ENCODE measurements at regions not wholly inside any gene's neighbourhood (a gene's known extent, or its start where the extent isn't known, plus 50 kb on each side); places are given as distances from the start of the nearest gene placed in this dataset.

GRCh38 chr15:93640411-93640962 is 551.5 kb upstream of the RGMA start:
- no peaks in the 10 kb centered on the region for H3K27me3 Mint-ChIP-seq (ENCODE audit: unreplicated experiment)
- intact Hi-C loops (cut with micrococcal nuclease; ENCODE audit: unreplicated experiment): no loop called here

GRCh38 chr15:93631958-93632618 is 543.1 kb upstream of the RGMA start:
- no peak for DNase-seq
- no peak overlapping the region for H3K4me3 Mint-ChIP-seq (ENCODE audit: low read depth, unreplicated experiment)
- no peak overlapping the region for H3K27ac Mint-ChIP-seq (ENCODE audit: unreplicated experiment)
- CTCF ChIA-PET: interaction anchor here (0.9 kb wide), 1 partner anchor 544 kb away, joined by 3 read pairs; no protein-coding TSS in a partner anchor
- H3K36me3 Mint-ChIP-seq (ENCODE audit: insufficient read depth, unreplicated experiment): no peaks in the 10 kb centered on the region
- intact Hi-C loops (cut with micrococcal nuclease; ENCODE audit: unreplicated experiment): no loop called here
- H3K9me3 Mint-ChIP-seq (ENCODE audit: low read depth, unreplicated experiment): peaks cover 18% of the 10 kb centered on the region
- H3K27me3 Mint-ChIP-seq (ENCODE audit: unreplicated experiment): no peaks in the 10 kb centered on the region
- no TSS peak for BruUV-seq (replicated peaks)
- TF ChIP-seq CTCF (IDR thresholded peaks at IDR 0.05; ENCODE audit: unreplicated experiment): no peak
- no peaks in the 10 kb centered on the region for H3K4me1 Mint-ChIP-seq (ENCODE audit: low read depth, unreplicated experiment)

More at GRCh38 chr15:93640411-93640962, 551.5 kb upstream of the RGMA start:
- CTCF ChIA-PET: no interaction called here
- peaks cover 20% of the 10 kb centered on the region for H3K9me3 Mint-ChIP-seq (ENCODE audit: low read depth, unreplicated experiment)
- no peak overlapping the region for H3K4me3 Mint-ChIP-seq (ENCODE audit: low read depth, unreplicated experiment)
- no peaks in the 10 kb centered on the region for H3K4me1 Mint-ChIP-seq (ENCODE audit: low read depth, unreplicated experiment)
- no peak overlapping the region for H3K27ac Mint-ChIP-seq (ENCODE audit: unreplicated experiment)
- no peak for DNase-seq
- no TSS peak for BruUV-seq (replicated peaks)
- no peak for TF ChIP-seq CTCF (IDR thresholded peaks at IDR 0.05; ENCODE audit: unreplicated experiment)
- H3K36me3 Mint-ChIP-seq (ENCODE audit: insufficient read depth, unreplicated experiment): no peaks in the 10 kb centered on the region

GRCh38 chr15:93619597-93619996 is 530.6 kb upstream of the RGMA start:
- Mint-ChIP-seq H3K27ac (ENCODE audit: unreplicated experiment) (no peak overlapping the region), H3K4me1 (ENCODE audit: low read depth, unreplicated experiment) (no peaks in the 10 kb centered on the region), H3K4me3 (ENCODE audit: low read depth, unreplicated experiment) (no peak overlapping the region), H3K9me3 (ENCODE audit: low read depth, unreplicated experiment) (peaks cover 4% of the 10 kb centered on the region), H3K36me3 (ENCODE audit: insufficient read depth, unreplicated experiment) (no peaks in the 10 kb centered on the region), H3K27me3 (ENCODE audit: unreplicated experiment) (no peaks in the 10 kb centered on the region)
- BruUV-seq (replicated peaks): no TSS peak
- TF ChIP-seq CTCF (IDR thresholded peaks at IDR 0.05; ENCODE audit: unreplicated experiment): no peak
- intact Hi-C loops (cut with micrococcal nuclease; ENCODE audit: unreplicated experiment): loop anchor here (10.0 kb wide), 1 partner anchor 535 kb away; the partner anchor contains the start of gene RGMA
- no peak for DNase-seq
- CTCF ChIA-PET: no interaction called here

- no peak overlapping the region for H3K4me3 Mint-ChIP-seq (ENCODE audit: low read depth, unreplicated experiment)
- TF ChIP-seq CTCF (IDR thresholded peaks at IDR 0.05; ENCODE audit: unreplicated experiment): no peak
- no peak overlapping the region for H3K27ac Mint-ChIP-seq (ENCODE audit: unreplicated experiment)
- H3K4me1 Mint-ChIP-seq (ENCODE audit: low read depth, unreplicated experiment): no peaks in the 10 kb centered on the region
- no peaks in the 10 kb centered on the region for H3K9me3 Mint-ChIP-seq (ENCODE audit: low read depth, unreplicated experiment)
- intact Hi-C loops (cut with micrococcal nuclease; ENCODE audit: unreplicated experiment): loop anchor here (10.0 kb wide), 1 partner anchor 533 kb away; the partner anchor contains the start of gene RGMA
- H3K36me3 Mint-ChIP-seq (ENCODE audit: insufficient read depth, unreplicated experiment): no peaks in the 10 kb centered on the region
- no TSS peak for BruUV-seq (replicated peaks)
- DNase-seq: no peak
- H3K27me3 Mint-ChIP-seq (ENCODE audit: unreplicated experiment): no peaks in the 10 kb centered on the region
- CTCF ChIA-PET: interaction anchor here (0.8 kb wide), 1 partner anchor 530 kb away, joined by 3 read pairs; no protein-coding TSS in a partner anchor
Measured at GRCh38 chr15:93617443-93617842, 528.4 kb upstream of the RGMA start.
